ENCODE measurements at regions not wholly inside any gene's neighbourhood (a gene's known extent, or its start where the extent isn't known, plus 50 kb on each side); places are given as distances from the start of the nearest gene placed in this dataset.

DNA sequence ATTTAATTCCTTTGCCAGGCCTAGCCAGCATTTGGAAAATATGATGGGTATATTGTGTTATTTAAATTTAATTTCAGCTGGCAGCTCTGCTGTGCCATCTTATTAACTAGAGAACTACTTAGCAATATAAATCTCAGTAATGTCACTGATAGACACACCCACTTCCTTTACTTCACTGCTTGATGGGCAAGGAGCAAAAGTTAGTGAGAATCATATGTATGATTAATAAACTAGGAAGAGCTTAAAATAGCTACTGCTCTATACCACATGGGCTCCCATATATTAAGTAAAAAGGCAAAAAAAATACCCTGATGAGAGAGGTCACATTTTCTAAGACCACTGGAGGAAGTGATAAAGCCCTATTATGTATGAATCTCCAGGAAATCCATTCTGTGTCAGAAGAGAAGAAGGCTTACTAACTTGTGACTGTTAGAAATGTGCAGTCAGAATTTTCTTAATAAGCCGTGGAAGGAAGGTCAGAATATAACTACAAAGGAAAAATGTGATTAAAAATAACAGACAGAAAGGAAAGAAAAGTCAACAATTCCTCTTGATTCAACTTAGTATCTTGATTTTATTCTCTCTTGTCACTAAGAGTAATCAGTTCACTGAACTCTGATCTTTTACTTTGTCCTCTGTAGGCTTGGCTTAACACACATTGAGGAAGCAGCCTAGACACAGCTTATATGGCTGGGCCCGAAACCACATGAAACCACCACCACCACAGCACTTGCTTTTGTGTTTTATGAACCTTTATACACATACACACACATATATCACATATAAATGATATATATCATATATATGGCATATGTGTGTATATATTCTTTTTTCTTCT lies 1233.9 kb upstream of the ALCAM start:
- no peak overlapping the region for H3K27ac ChIP-seq
- no peaks in the 10 kb centered on the region for H3K36me3 ChIP-seq
- no peak for DNase-seq (ENCODE audit: low spot score in 2 of 2)
- TF ChIP-seq, protein P1, sequence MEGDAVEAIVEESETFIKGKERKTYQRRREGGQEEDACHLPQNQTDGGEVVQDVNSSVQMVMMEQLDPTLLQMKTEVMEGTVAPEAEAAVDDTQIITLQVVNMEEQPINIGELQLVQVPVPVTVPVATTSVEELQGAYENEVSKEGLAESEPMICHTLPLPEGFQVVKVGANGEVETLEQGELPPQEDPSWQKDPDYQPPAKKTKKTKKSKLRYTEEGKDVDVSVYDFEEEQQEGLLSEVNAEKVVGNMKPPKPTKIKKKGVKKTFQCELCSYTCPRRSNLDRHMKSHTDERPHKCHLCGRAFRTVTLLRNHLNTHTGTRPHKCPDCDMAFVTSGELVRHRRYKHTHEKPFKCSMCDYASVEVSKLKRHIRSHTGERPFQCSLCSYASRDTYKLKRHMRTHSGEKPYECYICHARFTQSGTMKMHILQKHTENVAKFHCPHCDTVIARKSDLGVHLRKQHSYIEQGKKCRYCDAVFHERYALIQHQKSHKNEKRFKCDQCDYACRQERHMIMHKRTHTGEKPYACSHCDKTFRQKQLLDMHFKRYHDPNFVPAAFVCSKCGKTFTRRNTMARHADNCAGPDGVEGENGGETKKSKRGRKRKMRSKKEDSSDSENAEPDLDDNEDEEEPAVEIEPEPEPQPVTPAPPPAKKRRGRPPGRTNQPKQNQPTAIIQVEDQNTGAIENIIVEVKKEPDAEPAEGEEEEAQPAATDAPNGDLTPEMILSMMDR (IDR thresholded peaks at IDR 0.05), result no peak
- intact Hi-C loops (cut with DNase I), result no loop called here
- no peak overlapping the region for H3K4me3 ChIP-seq
- no peaks in the 10 kb centered on the region for H3K27me3 ChIP-seq
- no peaks in the 10 kb centered on the region for H3K4me1 ChIP-seq
- no peaks in the 10 kb centered on the region for H3K9me3 ChIP-seq

GRCh38 chr3:104133630-104134029 lies 1233.1 kb upstream of the ALCAM start:
- H3K27me3 ChIP-seq, result no peaks in the 10 kb centered on the region
- H3K4me3 ChIP-seq, result no peak overlapping the region
- intact Hi-C loops (cut with DNase I), result no loop called here
- no peaks in the 10 kb centered on the region for H3K9me3 ChIP-seq
- H3K27ac ChIP-seq, result no peak overlapping the region
- no peaks in the 10 kb centered on the region for H3K36me3 ChIP-seq
- no peaks in the 10 kb centered on the region for H3K4me1 ChIP-seq
- DNase-seq (ENCODE audit: low spot score in 2 of 2), result no peak
- TF ChIP-seq, protein P1 (IDR thresholded peaks at IDR 0.05), result no peak

GRCh38 chr3:104137116-104137515 lies 1229.6 kb upstream of the ALCAM start:
- H3K27ac ChIP-seq, result no peak overlapping the region
- H3K9me3 ChIP-seq, result no peaks in the 10 kb centered on the region
- H3K4me3 ChIP-seq, result no peak overlapping the region
- H3K4me1 ChIP-seq, result no peaks in the 10 kb centered on the region
- DNase-seq (ENCODE audit: low spot score in 2 of 2), result no peak
- no peaks in the 10 kb centered on the region for H3K36me3 ChIP-seq
- TF ChIP-seq, protein P1 (IDR thresholded peaks at IDR 0.05), result no peak
- H3K27me3 ChIP-seq, result no peaks in the 10 kb centered on the region
- intact Hi-C loops (cut with DNase I), result no loop called here

DNA sequence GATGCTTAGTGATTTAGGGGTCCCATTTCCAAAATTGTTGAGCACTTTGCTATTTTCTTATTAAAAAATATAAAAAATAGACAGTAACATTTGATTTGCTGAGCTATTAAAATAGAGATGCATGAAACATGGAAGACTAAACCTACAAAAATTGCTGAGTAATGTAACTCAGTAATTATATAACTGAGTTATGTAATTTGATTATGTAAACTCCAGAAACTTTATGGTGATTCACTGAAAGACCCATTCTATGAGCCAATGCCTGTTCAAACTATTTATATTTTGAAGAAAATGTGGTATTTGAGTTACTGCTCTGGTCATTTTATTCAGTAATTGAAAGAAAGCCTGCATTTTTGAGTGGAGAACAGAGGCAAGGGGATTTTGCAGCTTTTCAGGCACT lies 1221.5 kb upstream of the ALCAM start:
- H3K27ac ChIP-seq, result no peak overlapping the region
- no peak for DNase-seq (ENCODE audit: low spot score in 2 of 2)
- TF ChIP-seq, protein P1 (IDR thresholded peaks at IDR 0.05), result no peak
- H3K4me1 ChIP-seq, result no peaks in the 10 kb centered on the region
- no peaks in the 10 kb centered on the region for H3K27me3 ChIP-seq
- H3K36me3 ChIP-seq, result no peaks in the 10 kb centered on the region
- H3K4me3 ChIP-seq, result no peak overlapping the region
- intact Hi-C loops (cut with DNase I), result no loop called here
- H3K9me3 ChIP-seq, result no peaks in the 10 kb centered on the region

DNA sequence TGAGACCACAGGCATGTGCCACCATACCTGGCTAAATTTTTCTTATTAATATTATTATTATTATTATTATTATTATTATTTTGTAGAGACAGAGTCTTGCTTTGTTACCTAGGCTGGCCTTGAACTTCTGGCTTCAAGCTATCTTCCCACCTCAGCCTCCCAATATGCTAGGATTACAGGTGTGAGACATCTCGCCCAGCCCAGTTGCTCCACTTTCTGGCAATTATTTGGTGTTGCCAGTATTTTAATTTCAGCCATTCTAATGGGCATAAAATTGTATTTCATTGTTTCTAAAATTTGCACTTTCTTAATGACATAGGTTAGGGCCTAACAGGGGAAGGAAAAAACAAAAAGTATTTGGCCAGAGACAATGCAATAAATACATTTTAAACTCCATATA lies 1217.6 kb upstream of the ALCAM start:
- no peak for DNase-seq (ENCODE audit: low spot score in 2 of 2)
- Histone ChIP-seq H3K27me3 (no peaks in the 10 kb centered on the region), H3K36me3 (no peaks in the 10 kb centered on the region), H3K4me1 (no peaks in the 10 kb centered on the region), H3K4me3 (no peak overlapping the region), H3K27ac (no peak overlapping the region), H3K9me3 (no peaks in the 10 kb centered on the region)
- intact Hi-C loops (cut with DNase I), result no loop called here
- TF ChIP-seq, protein P1 (IDR thresholded peaks at IDR 0.05), result no peak

Data from ascending aorta (tissue), 2 donors.